ENCODE measurements at regions not wholly inside any gene's neighbourhood (a gene's known extent, or its start where the extent isn't known, plus 50 kb on each side); places are given as distances from the start of the nearest gene placed in this dataset.

DNA sequence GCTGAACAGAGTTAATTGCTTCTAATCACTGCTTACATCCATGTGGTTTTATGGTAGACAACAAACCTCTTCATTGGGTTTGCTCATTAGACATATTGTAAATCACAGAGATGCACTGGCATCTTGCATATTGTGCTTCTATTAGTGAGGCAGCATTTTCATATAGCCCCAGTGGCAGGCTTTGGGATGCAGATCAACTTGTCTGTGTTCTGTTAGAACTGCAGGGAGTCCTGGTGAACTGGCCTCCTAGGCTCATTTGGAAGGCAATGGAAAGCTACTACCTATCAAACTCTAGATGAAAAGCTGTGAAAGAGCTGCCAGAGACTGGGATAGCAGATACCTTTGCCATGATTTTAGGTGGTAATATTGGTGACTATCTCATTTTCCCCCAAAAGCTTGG, 108.8 kb downstream of the NAA11 start:
- TF ChIP-seq FOXA1 (IDR thresholded peaks at IDR 0.05), result no peak
- TF ChIP-seq SP1 (IDR thresholded peaks at IDR 0.05), result no peak
